Ecto neural progenitor cell (in vitro differentiated cells): ENCODE measurements at regions not wholly inside any gene's neighbourhood (a gene's known extent, or its start where the extent isn't known, plus 50 kb on each side); places are given as distances from the start of the nearest gene placed in this dataset.
"Not testable (repeated sequence)": the region's sequence is repeated elsewhere in the genome, so short reads cannot be mapped to it uniquely, and the experiment has no call there.

ENCODE experiments used
- DNase-seq: peaks from one replicate; pipeline ENCODE4 v3.0.0-alpha.2; 2018; ENCODE audit warnings: low spot score

DNA sequence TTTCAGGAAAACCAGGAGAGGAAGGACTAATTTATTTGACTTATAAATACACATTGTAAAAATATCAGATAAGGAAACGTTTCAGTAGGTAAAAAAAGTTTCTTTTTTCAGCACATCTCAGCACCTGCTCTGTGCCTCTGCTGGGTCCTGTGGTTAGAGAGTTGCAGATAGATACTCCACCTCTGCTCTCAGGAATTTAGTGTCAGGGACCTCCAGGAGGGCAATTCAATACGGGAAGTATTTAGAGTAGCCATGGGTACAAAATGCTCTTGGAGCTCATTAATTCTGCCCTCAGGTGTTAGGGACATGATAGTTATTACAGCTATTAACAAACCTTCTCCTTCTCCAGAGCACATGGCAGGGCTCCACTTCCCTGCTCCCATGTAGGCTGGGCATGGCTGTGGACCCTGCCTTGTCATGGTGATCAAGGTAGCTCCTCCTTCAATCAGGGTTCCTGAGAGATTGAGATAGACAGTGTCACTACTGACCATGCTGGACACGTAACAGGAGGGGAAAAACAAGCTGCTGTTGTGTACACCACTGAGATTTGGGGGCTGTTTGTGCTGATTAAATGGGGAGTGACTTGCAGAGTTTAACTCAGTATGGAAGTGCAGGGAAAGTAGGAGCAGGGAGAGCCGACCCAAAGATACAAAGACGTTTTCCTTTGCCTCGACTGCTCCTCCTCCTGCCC is 185.6 kb upstream of the COPS8 start:
- DNase-seq: no peak

DNA sequence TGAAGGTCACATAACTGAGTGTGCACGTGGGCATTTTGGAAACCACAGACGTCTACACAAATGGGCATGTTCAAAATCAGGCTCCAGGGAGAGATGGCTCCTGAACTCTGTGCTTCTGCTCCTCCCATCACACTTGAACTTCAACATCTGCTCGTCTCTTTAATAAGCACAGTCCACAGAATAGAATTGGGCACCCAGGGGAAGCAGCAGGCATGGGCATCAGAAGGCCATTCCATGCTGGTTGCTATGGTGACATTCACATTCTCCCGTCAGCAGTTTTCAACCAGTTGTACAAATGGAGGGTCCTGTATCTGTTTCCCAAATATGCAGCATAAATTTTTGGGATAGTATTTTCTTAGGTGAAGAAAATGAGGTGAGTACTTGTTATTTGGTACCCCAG is 183.7 kb upstream of the COPS8 start:
- DNase-seq: no peak

DNA sequence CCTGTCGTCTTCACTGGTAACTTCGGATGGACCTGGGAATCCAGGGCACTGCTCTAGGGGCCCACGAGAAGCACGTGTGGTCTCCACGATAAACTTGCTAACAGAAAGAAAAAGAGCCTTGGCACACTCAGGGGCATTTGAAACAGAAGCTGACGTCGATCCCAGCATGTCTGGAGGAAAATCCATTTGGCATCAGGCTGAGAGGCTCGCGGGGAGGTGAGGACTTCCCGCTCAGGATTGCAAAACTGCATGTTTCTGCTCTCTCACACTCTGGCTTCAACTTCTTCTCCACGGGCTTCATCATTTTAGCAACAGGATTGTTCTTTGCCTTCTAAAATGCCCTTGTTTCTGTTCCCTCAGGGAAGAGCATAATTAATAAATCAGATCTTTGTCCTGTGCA is 181.7 kb upstream of the COPS8 start:
- no peak for DNase-seq

DNA sequence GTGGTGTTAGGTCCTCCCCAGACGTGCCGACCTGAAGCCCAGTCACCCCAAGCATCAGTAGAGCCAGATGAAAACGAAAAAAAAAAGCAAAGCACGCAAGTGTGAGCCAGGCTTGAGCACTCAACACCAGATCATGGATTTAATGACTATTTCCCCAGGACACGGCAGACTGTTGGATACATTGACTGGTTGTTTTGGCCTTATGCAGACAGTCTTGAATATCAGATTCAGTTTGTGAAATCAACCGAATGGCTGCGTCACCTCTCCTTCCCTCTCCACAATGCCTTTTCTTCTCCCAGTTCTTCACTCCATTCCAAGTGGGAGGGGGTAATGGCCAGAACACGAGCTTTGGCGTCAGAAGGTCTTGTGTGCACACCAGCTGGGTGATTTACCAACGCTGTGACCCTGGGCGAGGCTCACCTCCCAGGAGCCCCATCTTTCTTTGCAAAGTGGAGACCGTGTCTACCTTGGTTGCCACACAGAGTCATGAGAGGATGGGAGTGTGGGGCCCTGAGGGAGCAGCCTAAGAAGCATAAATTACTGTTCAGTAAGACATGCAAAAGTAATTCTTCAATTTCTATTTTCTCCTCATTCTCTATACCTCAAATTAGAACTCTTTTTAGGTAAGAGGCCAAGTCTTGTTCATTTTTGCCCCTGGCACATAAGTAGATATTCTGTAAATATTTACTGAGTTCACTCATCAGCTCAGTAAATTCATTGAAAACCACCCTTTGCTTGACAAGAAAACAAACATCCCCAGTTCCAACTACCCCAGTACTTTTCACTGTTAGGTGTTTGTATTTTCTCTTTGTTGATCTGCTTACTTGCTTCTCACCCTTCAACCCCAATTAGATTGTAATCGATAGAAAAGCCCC is 181.1 kb upstream of the COPS8 start:
- DNase-seq: no peak

DNA sequence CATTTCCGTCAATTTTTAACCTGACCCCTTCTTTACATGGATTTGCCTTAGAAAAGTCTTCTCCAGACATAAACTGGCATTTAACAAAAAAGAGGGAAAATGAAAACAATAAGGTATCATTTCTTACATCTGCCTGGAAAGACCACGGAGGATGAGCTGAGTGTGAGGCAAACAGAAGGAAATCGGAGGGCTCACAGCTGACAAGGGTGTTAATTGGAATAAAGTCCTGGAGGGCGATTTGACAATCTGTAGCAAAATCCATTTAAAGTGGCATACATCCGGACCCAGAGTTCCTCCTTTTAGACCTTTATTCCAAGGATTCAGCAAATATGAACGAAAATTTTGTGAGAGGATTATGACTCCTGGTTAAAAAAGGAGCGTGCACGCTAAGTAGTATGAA is 179.7 kb upstream of the COPS8 start:
- no peak for DNase-seq

DNA sequence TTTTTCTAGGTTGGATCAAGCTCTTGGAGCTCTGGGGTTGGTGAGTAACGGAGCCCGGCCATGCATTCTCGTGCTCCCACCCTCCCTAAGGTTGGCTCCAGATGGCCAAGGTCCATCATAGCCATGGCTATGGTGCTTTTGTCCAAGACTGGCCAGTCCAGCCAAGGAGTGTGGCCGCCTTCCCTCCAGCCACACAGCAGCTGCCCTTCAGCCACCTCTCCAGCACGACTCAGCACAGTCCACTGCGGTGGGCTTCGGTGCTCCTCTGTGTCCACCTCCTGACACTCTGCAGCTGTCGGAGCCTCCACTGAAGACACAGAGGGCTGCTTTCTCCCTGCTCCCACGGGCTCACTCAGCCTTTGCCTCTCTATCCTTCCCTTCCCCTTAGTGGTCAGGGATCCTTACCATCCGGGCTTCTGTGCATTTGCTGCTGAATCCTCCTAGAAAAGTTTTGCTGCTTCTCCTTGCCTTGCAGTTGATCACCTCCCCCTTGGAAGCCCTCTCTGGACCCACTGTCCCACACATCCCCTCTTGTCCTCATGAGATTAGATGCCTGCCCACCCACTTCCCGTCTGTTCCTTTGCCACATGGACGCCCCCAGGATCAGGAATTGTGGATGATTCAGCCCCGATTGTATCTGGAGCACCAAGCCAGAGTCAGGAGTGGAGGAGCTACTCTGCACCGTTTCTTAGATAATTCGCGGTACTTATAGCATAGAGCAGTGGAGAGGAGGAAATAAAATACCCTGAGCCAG is 177.1 kb upstream of the COPS8 start:
- DNase-seq: no peak

DNA sequence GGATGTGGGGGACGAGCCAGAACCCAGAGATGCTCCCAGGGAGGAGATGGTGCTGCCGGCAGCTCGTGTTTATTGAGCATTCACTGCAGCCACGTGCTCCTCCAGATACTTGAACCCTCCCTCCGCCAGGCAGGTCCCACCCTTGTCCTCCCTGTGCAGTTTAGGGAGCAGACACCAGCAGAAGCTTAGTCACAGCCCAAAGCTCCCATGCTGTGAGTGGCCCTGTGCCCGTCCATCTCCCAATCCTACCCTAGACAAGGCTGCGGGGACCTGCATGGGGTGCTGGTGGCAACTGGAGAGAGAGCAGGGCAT is 176.5 kb upstream of the COPS8 start:
- DNase-seq: no peak

DNA sequence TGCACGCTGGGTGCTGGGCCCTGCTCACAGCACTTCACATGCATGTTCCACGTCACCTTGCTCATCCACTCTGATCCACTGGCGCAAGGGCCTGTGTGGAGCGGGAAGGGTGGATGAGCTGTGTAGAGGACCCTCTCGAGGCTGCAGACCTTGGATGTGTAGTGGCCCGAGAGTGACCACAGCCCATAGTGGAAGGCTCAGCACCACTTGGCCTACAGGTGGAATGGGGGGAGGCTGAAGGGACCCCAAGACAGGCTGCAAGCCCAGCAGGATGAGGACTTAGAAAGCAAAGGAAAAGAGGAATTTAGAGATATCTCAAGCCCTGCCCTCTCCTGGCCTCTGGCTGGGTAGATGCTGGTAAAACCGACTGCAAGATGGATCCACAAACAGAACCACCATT is 175.9 kb upstream of the COPS8 start:
- DNase-seq: no peak

DNA sequence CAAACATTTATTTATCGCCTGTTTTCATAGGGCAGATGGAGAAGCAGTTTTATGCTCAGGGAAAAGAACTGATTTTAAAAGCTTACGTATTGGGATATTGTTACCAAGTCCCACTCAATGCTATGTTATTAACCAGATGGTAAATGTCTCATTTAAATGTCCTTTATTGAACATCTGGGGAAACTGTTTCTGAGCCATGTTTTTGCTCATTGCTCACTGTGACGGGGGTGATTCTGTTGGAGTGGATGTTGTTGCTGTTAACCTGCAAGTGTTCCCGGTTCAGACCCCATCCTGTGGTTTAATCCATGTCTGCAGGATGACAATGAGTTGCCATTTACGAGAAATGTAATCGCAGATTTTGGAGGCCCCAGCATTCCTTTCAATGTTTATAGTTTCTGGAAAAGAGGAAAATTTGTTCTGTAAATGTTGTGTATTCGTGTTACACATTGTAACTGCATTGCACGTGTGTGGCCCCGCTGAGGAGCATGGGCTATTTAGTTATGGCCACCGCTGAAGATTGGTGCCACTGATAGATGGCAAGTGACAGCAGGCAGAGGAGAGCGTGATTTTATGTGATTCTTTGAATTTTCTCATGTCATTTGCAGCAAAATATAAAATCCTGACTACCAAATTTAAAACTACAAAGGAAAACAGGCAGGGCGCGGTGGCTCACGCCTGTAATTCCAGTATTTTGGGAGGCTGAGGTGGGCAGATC is 174.8 kb upstream of the COPS8 start:
- no peak for DNase-seq

DNA sequence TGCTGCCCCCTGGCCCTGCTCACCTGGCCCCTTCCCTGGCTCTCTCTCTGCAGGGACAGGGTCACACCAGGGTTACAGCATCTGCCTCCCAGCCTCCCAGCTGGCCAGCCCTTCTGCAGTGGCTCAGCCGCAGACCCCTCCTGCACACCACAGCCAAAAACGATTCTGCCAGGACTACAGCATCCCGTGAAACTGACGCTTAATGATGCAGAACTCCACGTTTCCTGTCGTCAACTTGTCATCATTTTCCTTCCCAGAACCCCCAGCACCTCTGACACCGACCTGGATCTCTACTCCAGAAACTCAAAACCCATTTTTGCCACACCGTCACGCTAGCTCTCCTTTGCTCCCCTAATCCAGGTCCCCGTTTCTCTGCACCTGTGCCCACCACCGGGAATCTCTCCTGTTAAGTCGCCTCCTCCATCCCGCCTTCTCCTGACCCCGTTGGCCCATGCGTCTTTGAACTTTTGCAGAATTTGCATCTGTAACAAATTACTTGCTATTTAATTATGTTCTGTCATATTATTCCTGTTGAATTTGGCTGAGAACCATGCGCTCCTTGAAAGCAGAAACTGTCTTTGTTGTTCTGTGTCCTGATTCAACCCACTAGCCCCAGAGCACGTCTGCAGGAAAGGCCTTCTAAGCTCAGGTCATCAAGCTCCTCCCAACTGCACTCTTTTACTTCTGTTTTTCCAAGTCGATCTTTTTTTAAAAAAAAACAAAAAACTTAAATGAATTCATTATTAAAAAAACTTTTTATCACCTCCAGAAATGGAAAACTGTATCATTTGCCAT is 173.2 kb upstream of the COPS8 start:
- DNase-seq: no peak

DNA sequence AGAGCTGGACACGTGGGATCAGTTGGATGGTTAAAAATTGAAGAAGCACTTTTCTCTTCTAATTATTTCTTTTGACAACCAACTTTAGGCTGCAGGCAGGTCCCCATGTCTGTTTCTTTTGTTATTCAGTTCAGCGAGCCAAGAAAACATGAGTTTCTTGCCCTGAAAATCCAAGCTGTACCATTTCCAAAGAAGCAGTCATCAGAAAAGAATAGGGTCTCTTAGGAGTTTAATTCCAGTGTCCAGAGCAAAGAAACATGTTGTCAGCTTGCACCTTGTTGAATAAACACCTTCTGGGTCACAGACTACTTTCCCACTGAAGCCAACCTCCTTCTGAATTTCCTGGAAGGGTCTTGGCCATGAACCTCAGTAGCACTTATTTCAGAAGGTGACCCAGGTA is 170.5 kb upstream of the COPS8 start:
- no peak for DNase-seq

DNA sequence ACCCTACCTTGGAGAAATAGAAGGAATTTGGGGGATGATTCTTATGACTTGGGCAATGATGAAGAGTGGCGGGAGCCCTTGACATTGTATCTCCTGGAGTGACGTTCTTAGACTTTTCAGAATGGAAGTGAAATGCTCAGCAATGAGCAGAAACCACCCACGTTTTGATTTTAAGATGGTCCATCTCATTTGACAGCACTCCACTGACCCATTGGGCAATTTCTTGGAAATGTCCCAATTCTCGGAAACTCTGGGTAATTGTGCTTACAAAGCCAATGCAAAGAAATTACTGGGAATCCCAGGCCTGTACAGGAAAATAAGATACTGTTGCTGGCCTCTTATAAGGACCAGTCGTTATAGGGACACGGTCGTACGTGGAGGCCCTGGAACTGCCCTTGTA is 170.0 kb upstream of the COPS8 start:
- no peak for DNase-seq

DNA sequence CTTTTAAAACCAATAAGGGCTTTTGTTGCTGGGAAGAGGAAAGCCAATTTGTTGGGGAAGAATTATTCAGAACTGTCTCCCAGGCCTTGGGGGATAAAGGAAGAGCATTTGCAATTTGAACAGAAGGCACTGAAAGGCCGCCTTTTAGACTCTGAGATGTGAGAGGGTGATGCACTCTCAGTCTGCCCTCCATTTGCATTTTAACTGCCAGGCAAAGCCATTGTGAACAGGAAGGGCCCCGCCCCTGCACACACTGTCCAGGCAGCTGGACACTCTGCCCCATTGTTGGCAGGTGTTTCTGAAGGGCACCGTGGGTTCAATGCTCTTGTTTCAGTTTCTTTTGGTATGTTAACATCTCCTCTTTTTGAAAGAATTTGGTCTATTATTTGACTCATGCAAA is 169.5 kb upstream of the COPS8 start:
- no peak for DNase-seq

DNA sequence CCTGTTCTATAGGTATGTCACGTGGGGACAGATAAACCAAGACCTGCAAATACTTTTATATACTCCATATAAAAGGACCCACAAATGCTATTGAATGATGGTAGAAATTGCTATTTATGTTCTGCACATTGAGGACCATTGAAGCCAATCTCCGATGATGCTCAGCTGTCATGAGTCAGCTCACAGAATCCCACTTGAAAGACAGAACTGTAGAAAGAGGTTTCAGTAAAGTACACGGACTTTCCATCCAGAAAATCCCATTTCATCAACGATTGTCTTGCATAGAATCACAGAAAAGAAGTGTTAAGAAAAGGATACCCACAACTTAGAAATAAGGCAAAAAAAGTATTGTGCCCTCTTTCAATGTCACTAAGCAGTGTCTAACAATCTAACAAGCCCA is 169.0 kb upstream of the COPS8 start:
- DNase-seq: no peak

DNA sequence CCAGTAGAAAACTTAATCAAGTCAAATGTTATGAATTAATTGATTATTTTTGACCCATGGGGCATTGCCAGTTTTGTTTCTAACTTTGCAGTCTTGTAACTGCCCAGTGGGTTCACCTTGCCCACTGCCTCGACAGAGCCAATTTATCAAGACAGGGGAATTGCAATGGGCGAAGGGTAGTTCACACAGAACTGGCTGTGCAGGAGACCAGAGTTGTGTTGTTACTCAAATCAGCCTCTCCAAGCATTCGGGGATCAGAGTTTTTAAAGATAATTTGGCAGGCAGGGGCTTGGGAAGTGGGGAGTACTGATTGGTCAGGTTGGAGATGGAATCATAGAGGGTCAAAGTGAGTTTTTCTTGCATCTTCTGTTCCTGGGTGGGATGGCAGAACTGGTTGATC is 168.5 kb upstream of the COPS8 start:
- no peak for DNase-seq

DNA sequence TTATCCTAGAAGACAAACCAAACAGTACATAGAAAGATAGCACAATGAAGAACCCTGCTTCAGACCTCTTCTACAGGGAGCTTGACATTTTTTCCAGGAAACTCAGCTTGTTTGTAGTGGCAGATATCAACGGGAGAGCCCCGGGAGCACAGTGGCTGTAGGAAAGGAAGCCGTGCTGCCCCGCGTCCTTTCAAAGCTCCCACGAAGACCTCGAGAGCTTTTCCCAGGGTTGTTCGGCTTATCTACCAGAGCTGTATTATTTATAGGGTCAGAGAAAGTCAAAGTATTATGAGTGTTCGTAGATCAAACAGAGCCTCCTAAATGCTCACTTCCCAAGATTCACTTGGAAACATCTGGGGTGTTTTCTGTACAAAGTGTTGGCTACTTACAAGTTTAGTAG is 167.1 kb upstream of the COPS8 start:
- DNase-seq: no peak

DNA sequence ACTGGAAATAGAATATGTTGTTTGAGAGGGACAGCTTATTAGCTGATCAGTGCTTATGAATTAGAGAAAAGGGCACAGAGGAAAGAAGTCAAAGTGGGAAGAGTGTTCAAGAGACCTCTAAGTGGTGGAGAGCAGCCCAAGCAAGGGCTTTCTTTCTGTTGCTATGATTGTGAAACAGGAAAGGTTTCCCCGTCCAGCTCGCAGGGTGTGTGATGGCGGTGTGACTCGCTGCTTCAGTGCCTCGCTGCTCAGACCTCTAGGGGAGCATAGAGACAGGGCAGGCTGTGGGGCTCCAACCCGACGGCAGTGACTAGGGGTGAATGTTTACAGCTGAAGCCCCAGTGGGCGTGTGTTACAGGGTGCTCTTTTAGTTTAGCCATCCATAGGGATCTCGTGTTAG is 166.5 kb upstream of the COPS8 start:
- no peak for DNase-seq

DNA sequence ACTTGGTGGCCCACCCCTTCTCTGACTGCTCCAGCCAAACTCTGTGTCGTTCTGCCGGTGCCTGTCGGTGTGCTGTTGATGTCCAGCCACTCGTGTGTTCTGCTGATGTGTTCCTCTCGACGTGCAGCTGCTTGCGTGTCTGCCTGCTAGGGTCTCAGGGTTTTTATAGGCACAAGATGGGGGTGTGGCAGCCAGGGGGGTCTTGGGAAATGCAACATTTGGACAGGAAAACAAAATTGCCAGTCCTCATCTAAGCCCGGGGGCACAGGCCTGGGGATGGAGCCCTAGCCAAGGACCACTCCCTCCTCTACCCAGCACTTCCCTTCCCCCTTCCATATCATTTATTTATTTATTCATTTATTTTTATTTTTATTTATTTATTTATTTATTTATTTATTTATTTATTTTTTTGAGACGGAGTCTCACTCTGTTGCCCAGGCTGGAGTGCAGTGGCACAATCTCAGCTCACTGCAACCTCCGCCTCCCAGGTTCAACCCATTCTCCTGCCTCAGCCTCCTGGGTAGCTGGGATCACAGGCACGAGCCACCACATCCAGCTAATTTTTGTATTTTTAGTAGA is 165.8 kb upstream of the COPS8 start:
- not testable (repeated sequence) for DNase-seq

DNA sequence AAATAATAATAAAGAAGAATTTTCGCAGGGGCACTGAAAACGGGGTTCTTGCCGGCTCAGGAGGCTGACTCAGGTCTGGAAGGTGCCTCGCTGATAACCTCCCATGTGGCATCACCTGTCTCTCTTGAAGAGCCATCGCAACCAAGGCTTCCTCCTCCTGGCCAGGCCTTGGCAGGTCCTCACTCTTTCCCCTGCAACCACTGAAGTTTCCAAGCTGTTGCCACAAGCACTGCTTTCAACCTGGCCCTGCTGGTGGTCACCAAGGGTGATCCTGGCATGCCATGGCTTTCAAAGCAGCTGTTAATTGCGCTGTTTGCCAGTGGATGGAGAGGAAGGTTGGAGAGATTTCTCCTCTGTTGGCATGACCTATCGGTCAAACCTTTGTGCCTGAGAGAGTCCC is 163.6 kb upstream of the COPS8 start:
- no peak for DNase-seq

DNA sequence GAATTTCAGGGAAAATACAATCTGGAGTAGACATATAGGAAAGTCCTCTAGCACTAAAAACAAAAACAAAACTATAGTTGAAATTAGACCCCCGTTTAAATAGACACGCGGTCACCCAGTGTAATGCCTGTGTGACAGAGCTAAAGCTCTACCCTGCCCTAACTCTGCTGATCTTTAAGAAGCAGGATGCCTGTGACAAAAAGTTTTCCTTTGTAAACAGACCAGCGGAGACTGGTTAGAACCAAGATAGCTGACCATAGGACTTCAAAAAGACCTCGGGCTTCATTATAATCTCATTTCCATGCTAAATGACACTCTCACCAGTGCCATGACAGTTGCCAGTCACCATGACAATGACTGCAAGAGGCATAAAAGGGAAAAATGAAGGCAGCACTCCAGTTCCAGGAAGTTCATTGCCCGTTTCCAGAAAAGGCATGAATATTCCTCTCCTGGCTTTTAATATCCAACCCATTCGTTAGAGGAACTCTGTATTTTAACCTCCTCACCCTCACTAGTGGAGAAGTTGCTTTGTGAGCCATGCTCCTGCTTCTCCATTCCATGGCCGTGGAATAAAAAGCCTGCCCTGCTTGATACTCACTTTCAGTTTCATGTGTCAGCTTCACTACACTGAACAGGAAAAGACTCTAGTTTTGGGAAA is 157.2 kb upstream of the COPS8 start:
- no peak for DNase-seq

DNA sequence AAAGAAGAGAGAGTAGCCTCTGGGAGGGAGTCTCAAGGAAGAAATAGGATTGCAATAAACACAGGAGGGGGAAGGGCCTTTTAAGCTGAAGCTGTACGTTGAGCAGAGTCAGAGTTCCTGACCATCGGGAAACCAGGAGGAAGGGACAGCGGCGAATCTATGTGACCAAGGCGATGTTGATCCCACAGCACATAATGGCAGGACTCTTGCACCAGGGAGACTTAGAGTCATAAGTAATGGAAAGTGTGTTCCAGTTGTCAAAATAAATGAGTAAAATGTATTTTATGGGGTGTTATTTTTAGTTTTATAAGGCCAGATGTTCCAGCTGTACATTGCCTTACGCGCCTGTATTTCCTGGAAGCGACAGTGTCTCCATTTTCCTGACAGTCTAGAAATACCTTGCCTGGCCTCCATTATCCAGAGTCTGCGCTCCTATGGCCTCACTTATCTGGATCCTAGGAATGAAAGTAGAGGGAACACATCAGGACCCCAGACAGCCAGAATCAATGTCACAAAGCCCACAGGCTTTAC is 152.8 kb upstream of the COPS8 start:
- DNase-seq: peak; percentile 14
